Ishikawa (cell line): ENCODE measurements at regions not wholly inside any gene's neighbourhood (a gene's known extent, or its start where the extent isn't known, plus 50 kb on each side); places are given as distances from the start of the nearest gene placed in this dataset.

Source experiments
- CEBPB ChIP-seq: IDR thresholded peaks from 2 replicates; pipeline ENCODE4 v1.6.1; 2012
- CREB1 ChIP-seq: IDR thresholded peaks from 2 replicates; pipeline ENCODE4 v1.6.1; 2012; ENCODE audit warnings: low read depth
- EGR1 ChIP-seq: IDR thresholded peaks from 2 replicates; pipeline ENCODE4 v1.6.1; 2012
- EP300 ChIP-seq: IDR thresholded peaks from 2 replicates; pipeline ENCODE4 v1.6.1; 2012; ENCODE audit warnings: borderline replicate concordance
- FOXM1 ChIP-seq: IDR thresholded peaks from 2 replicates; pipeline ENCODE4 v1.6.1; 2012; ENCODE audit warnings: low read depth, borderline replicate concordance
- NFIC ChIP-seq: IDR thresholded peaks from 2 replicates; pipeline ENCODE4 v1.6.1; 2012
- RAD21 ChIP-seq: IDR thresholded peaks from 2 replicates; pipeline ENCODE4 v1.6.1; 2012; ENCODE audit warnings: low read depth
- TAF1 ChIP-seq: IDR thresholded peaks from 2 replicates; pipeline ENCODE4 v1.6.1; 2012; ENCODE audit warnings: low read depth, mild to moderate bottlenecking
- TCF12 ChIP-seq: IDR thresholded peaks from 2 replicates; pipeline ENCODE4 v1.6.1; 2012; ENCODE audit warnings: low read depth
- TEAD4 ChIP-seq: IDR thresholded peaks from 2 replicates; pipeline ENCODE4 v1.6.1; 2012
- YY1 ChIP-seq: IDR thresholded peaks from 2 replicates; pipeline ENCODE4 v1.6.1; 2012; ENCODE audit warnings: low read depth
- ZBTB7A ChIP-seq: IDR thresholded peaks from 2 replicates; pipeline ENCODE4 v1.6.1; 2012; ENCODE audit warnings: low read depth
- TF ChIP-seq, protein P1 (sequence below): IDR thresholded peaks from 2 replicates; pipeline ENCODE4 v1.6.1; 2012; ENCODE audit warnings: low read depth, mild to moderate bottlenecking
- TF ChIP-seq, protein P2 (sequence below): IDR thresholded peaks from 2 replicates; pipeline ENCODE4 v1.6.1; 2012
- TF ChIP-seq, protein P3 (sequence below): IDR thresholded peaks from 2 replicates; pipeline ENCODE4 v1.6.1; 2012

GRCh38 chr18:11437046-11437445 lies 172.3 kb upstream of the SLC35G4 start:
- TF ChIP-seq CREB1 (no peak), EGR1 (no peak), FOXM1 (no peak), EP300 (no peak), CEBPB (no peak), YY1 (no peak), TAF1 (no peak), RAD21 (no peak), TEAD4 (no peak), TCF12 (no peak), NFIC (no peak), ZBTB7A (no peak)
- TF ChIP-seq, protein P1, sequence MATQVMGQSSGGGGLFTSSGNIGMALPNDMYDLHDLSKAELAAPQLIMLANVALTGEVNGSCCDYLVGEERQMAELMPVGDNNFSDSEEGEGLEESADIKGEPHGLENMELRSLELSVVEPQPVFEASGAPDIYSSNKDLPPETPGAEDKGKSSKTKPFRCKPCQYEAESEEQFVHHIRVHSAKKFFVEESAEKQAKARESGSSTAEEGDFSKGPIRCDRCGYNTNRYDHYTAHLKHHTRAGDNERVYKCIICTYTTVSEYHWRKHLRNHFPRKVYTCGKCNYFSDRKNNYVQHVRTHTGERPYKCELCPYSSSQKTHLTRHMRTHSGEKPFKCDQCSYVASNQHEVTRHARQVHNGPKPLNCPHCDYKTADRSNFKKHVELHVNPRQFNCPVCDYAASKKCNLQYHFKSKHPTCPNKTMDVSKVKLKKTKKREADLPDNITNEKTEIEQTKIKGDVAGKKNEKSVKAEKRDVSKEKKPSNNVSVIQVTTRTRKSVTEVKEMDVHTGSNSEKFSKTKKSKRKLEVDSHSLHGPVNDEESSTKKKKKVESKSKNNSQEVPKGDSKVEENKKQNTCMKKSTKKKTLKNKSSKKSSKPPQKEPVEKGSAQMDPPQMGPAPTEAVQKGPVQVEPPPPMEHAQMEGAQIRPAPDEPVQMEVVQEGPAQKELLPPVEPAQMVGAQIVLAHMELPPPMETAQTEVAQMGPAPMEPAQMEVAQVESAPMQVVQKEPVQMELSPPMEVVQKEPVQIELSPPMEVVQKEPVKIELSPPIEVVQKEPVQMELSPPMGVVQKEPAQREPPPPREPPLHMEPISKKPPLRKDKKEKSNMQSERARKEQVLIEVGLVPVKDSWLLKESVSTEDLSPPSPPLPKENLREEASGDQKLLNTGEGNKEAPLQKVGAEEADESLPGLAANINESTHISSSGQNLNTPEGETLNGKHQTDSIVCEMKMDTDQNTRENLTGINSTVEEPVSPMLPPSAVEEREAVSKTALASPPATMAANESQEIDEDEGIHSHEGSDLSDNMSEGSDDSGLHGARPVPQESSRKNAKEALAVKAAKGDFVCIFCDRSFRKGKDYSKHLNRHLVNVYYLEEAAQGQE: no peak
- TF ChIP-seq, protein P2, sequence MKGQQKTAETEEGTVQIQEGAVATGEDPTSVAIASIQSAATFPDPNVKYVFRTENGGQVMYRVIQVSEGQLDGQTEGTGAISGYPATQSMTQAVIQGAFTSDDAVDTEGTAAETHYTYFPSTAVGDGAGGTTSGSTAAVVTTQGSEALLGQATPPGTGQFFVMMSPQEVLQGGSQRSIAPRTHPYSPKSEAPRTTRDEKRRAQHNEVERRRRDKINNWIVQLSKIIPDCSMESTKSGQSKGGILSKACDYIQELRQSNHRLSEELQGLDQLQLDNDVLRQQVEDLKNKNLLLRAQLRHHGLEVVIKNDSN: no peak
- TF ChIP-seq, protein P3, sequence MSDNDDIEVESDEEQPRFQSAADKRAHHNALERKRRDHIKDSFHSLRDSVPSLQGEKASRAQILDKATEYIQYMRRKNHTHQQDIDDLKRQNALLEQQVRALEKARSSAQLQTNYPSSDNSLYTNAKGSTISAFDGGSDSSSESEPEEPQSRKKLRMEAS: no peak

- TF ChIP-seq CEBPB: no peak
- no peak for TF ChIP-seq RAD21
- TF ChIP-seq FOXM1: no peak
- no peak for TF ChIP-seq YY1
Measured at GRCh38 chr18:11432360-11432811, 177.0 kb upstream of the SLC35G4 start.

DNA sequence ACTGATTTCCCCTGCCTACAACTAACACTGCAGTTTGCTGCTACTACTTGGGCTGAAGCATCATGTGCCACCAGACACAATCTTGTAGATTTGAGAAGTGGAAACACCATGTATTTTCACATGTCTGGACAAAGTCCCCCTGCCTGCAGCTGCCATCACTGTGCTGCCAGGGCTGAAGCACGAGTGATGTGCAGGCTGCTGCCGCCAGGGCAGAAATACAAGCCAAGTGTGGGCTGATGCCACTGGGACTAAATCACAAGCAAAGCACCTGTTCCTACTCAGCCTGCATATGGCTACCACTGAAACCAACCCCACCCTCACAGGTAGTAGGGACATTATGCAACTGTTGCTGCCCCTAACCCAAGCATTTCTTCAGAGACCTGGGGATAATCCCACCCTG lies 179.5 kb upstream of the SLC35G4 start:
- TF ChIP-seq, protein P3: no peak
- TF ChIP-seq CREB1 (no peak), FOXM1 (no peak), RAD21 (no peak), YY1 (no peak), NFIC (no peak), TEAD4 (no peak), TAF1 (no peak), ZBTB7A (no peak), EGR1 (no peak)
- TF ChIP-seq, protein P1: no peak

GRCh38 chr18:11425211-11425610 lies 184.2 kb upstream of the SLC35G4 start:
- TF ChIP-seq, protein P2: no peak
- TF ChIP-seq TAF1 (no peak), RAD21 (no peak), EP300 (no peak), TCF12 (no peak)
- TF ChIP-seq, protein P1: no peak

- TF ChIP-seq CREB1 (no peak), TAF1 (no peak), ZBTB7A (no peak), TCF12 (no peak)
- TF ChIP-seq, protein P3: no peak
Measured at GRCh38 chr18:11419338-11419737, 190.1 kb upstream of the SLC35G4 start.
